ENCODE measurements at regions not wholly inside any gene's neighbourhood (a gene's known extent, or its start where the extent isn't known, plus 50 kb on each side); places are given as distances from the start of the nearest gene placed in this dataset.

- Histone ChIP-seq H2AK5ac (ENCODE audit: low read depth, low read length) (no peak overlapping the region), H2BK5ac (ENCODE audit: low read depth, low read length) (no peak overlapping the region), H4K91ac (replicated peaks; ENCODE audit: insufficient read length, low read length) (no peak overlapping the region), H3K23me2 (ENCODE audit: low read depth, low read length) (0 out of 2 replicates have a peak, but pooled peaks cover 2% of the 10 kb centered on the region), H2BK120ac (replicated peaks; ENCODE audit: low read depth, low read length) (no peak overlapping the region), H4K5ac (ENCODE audit: insufficient read length, low read depth, low read length) (no peak overlapping the region), H4K20me1 (replicated peaks in 1 of 2; ENCODE audit: control insufficient read depth in 1 of 2, insufficient read depth in 2 of 2, low read length in 2 of 2) (no peaks in the 10 kb centered on the region), H3K56ac (replicated peaks; ENCODE audit: insufficient read length, low read depth, low read length) (no peak overlapping the region), H3K9ac (replicated peaks in 1 of 4; ENCODE audit: extremely low read depth in 1 of 4, low read depth in 3 of 4, low read length in 3 of 4) (no peak overlapping the region), H3K14ac (ENCODE audit: insufficient read length) (no peak overlapping the region), H3K4me2 (ENCODE audit: insufficient read depth in 1 of 2, low read depth in 2 of 2, low read length in 2 of 2) (no peak overlapping the region), H3K18ac (ENCODE audit: extremely low read depth, low read length) (no peak overlapping the region), H3K9me3 (ENCODE audit: insufficient read depth in 2 of 2, low read depth in 1 of 2, low read length in 1 of 2) (no peaks in the 10 kb centered on the region), H3K4ac (replicated peaks; ENCODE audit: insufficient read length, low read depth, low read length) (no peak overlapping the region), H3K27ac (ENCODE audit: low read depth, low read length) (no peak overlapping the region), H3K4me3 (ENCODE audit: extremely low read depth in 1 of 4, insufficient read depth in 2 of 4, low read depth in 3 of 4, low read length in 4 of 4) (no peak overlapping the region), H4K8ac (ENCODE audit: extremely low read depth, insufficient read depth, low read length) (no peak overlapping the region), H2BK20ac (ENCODE audit: low read length) (no peak overlapping the region), H3K79me2 (ENCODE audit: control insufficient read depth in 1 of 2, insufficient read depth in 2 of 2, low read length in 2 of 2) (no peaks in the 10 kb centered on the region), H3K36me3 (ENCODE audit: control insufficient read depth in 2 of 4, insufficient read depth in 4 of 4, low read length in 3 of 4) (no peaks in the 10 kb centered on the region), H3K79me1 (ENCODE audit: low read depth, low read length) (no peaks in the 10 kb centered on the region), H3K27me3 (replicated peaks in 1 of 4; ENCODE audit: control insufficient read depth in 3 of 4, extremely low read depth in 1 of 4, insufficient read depth in 3 of 4, low read length in 3 of 4) (no peaks in the 10 kb centered on the region), H2BK15ac (ENCODE audit: low read length) (peak overlapping the region; percentile 61; the same call in 1 of the 2 replicates), H2BK12ac (ENCODE audit: low read depth, low read length) (no peak overlapping the region), H2AFZ (ENCODE audit: low read length) (no peak overlapping the region), H3K23ac (ENCODE audit: insufficient read length) (no peak overlapping the region), H3K4me1 (replicated peaks in 1 of 4; ENCODE audit: control insufficient read depth in 3 of 4, insufficient read depth in 4 of 4, low read length in 3 of 4) (no peaks in the 10 kb centered on the region; a peak in 2 of 7 replicates)
- POLR2A ChIA-PET (ENCODE audit: partially characterized antibody) = no interaction called here
- CTCF ChIA-PET (ENCODE audit: partially characterized antibody) = interaction anchor here (0.6 kb wide), 1 partner anchor 158 kb away, joined by 3 read pairs; no protein-coding TSS in a partner anchor
- FAIRE-seq (no peak), DNase-seq (ENCODE audit: low read depth in 1 of 2, low spot score in 2 of 2) (no peak)
- 94% methylated on average over 2 of the region's 2 CpGs; no CpG with 5 or more reads in 1 of the 2 experiments for WGBS, 2 experiments (ENCODE audit: extremely low coverage in 1 of 2, insufficient coverage in 1 of 2, insufficient read length in 1 of 2, insufficient replicate concordance in 2 of 2, low coverage in 1 of 2, low lambda C conversion rate in 2 of 2, missing lambda C conversion rate in 1 of 2)
- no peak for TF ChIP-seq RXRA (IDR thresholded peaks at IDR 0.05; ENCODE audit: insufficient read depth, low read depth, low read length)
- no peak for TF ChIP-seq SUZ12 (IDR thresholded peaks at IDR 0.05; ENCODE audit: low read length)
- TF ChIP-seq ATF2 (IDR thresholded peaks at IDR 0.05; ENCODE audit: low read length) = no peak
- no peak for TF ChIP-seq SIRT6 (IDR thresholded peaks at IDR 0.05; ENCODE audit: low read length)
- TF ChIP-seq EGR1 (IDR thresholded peaks at IDR 0.05; ENCODE audit: borderline replicate concordance, low read depth, low read length) = no peak
- no peak for TF ChIP-seq SP2 (IDR thresholded peaks at IDR 0.05; ENCODE audit: low read length)
- no peak for TF ChIP-seq SIN3A (conservative IDR thresholded peaks at IDR 0.05 in 1 of 2, IDR thresholded peaks at IDR 0.05 in 1 of 2; ENCODE audit: low read depth in 1 of 2, low read length in 2 of 2)
- no peak for TF ChIP-seq JUN (IDR thresholded peaks at IDR 0.05; ENCODE audit: low read depth, low read length)
- no peak for TF ChIP-seq CREB1 (IDR thresholded peaks at IDR 0.05)
- no peak for TF ChIP-seq MAFK (IDR thresholded peaks at IDR 0.05; ENCODE audit: low read depth, low read length)
- TF ChIP-seq, protein P1, sequence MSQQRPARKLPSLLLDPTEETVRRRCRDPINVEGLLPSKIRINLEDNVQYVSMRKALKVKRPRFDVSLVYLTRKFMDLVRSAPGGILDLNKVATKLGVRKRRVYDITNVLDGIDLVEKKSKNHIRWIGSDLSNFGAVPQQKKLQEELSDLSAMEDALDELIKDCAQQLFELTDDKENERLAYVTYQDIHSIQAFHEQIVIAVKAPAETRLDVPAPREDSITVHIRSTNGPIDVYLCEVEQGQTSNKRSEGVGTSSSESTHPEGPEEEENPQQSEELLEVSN (IDR thresholded peaks at IDR 0.05) = no peak
- no peak for TF ChIP-seq SP1 (IDR thresholded peaks at IDR 0.05; ENCODE audit: low read depth, low read length)
- no peak for TF ChIP-seq KDM5A (IDR thresholded peaks at IDR 0.05; ENCODE audit: low read length)
Observed at GRCh38 chr7:69508736-69509135, 89.5 kb upstream of the AUTS2 start.

Measured in H1 (cell line).